Activated CD8-positive, alpha-beta T cell treated with anti-CD3 and anti-CD28 coated beads, Interleukin-2, amount 10 ng/mL, durations not matched to agents 7 days and 5 days (primary cell): ENCODE measurements at regions not wholly inside any gene's neighbourhood (a gene's known extent, or its start where the extent isn't known, plus 50 kb on each side); places are given as distances from the start of the nearest gene placed in this dataset.

ENCODE experiments used
- ATAC-seq: fragments of 150-1000 bp; cut with Tn5 transposase; one replicate; pipeline ENCODE4 v1.10.0; 2021; ENCODE audit warnings: moderate library complexity
- CTCF ChIA-PET: fragments of 350-600 bp; sonication (Branson Sonifier 250); formaldehyde crosslinking; loops from one replicate; lab custom pipeline; 2021; ENCODE audit warnings: antibody characterized with exemption; lab: Charles Lee
- POLR2A ChIA-PET: fragments of 350-600 bp; sonication (Branson Sonifier 250); formaldehyde crosslinking; loops from one replicate; lab custom pipeline; 2021; ENCODE audit warnings: antibody characterized with exemption; lab: Charles Lee
- DNase-seq: peaks from one replicate; pipeline ENCODE4 v3.0.0-alpha.2; 2020
- H3K27ac Mint-ChIP-seq: one replicate; pipeline ENCODE4 v1.8.0; 2021; ENCODE audit warnings: mild to moderate bottlenecking, mixed read lengths
- H3K27me3 Mint-ChIP-seq: one replicate; pipeline ENCODE4 v1.8.0; 2021; ENCODE audit warnings: low read depth, mixed read lengths
- H3K36me3 Mint-ChIP-seq: one replicate; pipeline ENCODE4 v1.8.0; 2021; ENCODE audit warnings: low read depth, mixed read lengths
- H3K4me1 Mint-ChIP-seq: one replicate; pipeline ENCODE4 v1.8.0; 2021; ENCODE audit warnings: low read depth, mixed read lengths
- H3K4me3 Mint-ChIP-seq: one replicate; pipeline ENCODE4 v1.8.0; 2021; ENCODE audit warnings: mild to moderate bottlenecking, mixed read lengths
- H3K9me3 Mint-ChIP-seq: one replicate; pipeline ENCODE4 v1.8.0; 2022; ENCODE audit warnings: mixed read lengths; ENCODE audit not compliant: insufficient read depth

- POLR2A ChIA-PET: no interaction called here
- Mint-ChIP-seq H3K9me3 (no peaks in the 10 kb centered on the region), H3K4me3 (no peak overlapping the region), H3K36me3 (no peaks in the 10 kb centered on the region), H3K4me1 (no peaks in the 10 kb centered on the region), H3K27me3 (no peaks in the 10 kb centered on the region), H3K27ac (no peak overlapping the region)
- CTCF ChIA-PET: no interaction called here
- DNase-seq (no peak), ATAC-seq (no peak)
These were observed 123.3 kb upstream of the TMEM161B start for GRCh38 chr5:88391991-88392390.

- H3K9me3 Mint-ChIP-seq: no peaks in the 10 kb centered on the region
- no peaks in the 10 kb centered on the region for H3K4me1 Mint-ChIP-seq
- ATAC-seq: no peak
These were observed 122.5 kb upstream of the TMEM161B start for GRCh38 chr5:88391116-88391515.

GRCh38 chr5:88390481-88390880, 121.8 kb upstream of the TMEM161B start:
- Mint-ChIP-seq H3K27me3 (no peaks in the 10 kb centered on the region), H3K27ac (no peak overlapping the region), H3K4me3 (no peak overlapping the region), H3K9me3 (no peaks in the 10 kb centered on the region), H3K36me3 (no peaks in the 10 kb centered on the region), H3K4me1 (no peaks in the 10 kb centered on the region)
- ATAC-seq: no peak
- no peak for DNase-seq
- POLR2A ChIA-PET: no interaction called here
- CTCF ChIA-PET: no interaction called here

More at GRCh38 chr5:88391116-88391515, 122.5 kb upstream of the TMEM161B start:
- ChIA-PET POLR2A (no interaction called here), CTCF (no interaction called here)
- H3K27me3 Mint-ChIP-seq: no peaks in the 10 kb centered on the region
- DNase-seq: no peak
- H3K4me3 Mint-ChIP-seq: no peak overlapping the region
- no peak overlapping the region for H3K27ac Mint-ChIP-seq
- H3K36me3 Mint-ChIP-seq: no peaks in the 10 kb centered on the region

- Mint-ChIP-seq H3K36me3 (no peaks in the 10 kb centered on the region), H3K9me3 (no peaks in the 10 kb centered on the region), H3K4me1 (no peaks in the 10 kb centered on the region), H3K27ac (no peak overlapping the region), H3K27me3 (no peaks in the 10 kb centered on the region), H3K4me3 (no peak overlapping the region)
- POLR2A ChIA-PET: no interaction called here
- CTCF ChIA-PET: no interaction called here
- no peak for ATAC-seq
- DNase-seq: no peak
These were observed 121.4 kb upstream of the TMEM161B start for GRCh38 chr5:88390096-88390441.

GRCh38 chr5:88389338-88390095, 120.9 kb upstream of the TMEM161B start:
- Mint-ChIP-seq H3K4me1 (no peaks in the 10 kb centered on the region), H3K27me3 (no peaks in the 10 kb centered on the region), H3K4me3 (no peak overlapping the region), H3K27ac (no peak overlapping the region), H3K9me3 (no peaks in the 10 kb centered on the region), H3K36me3 (no peaks in the 10 kb centered on the region)
- CTCF ChIA-PET: no interaction called here
- DNase-seq: no peak
- POLR2A ChIA-PET: no interaction called here
- no peak for ATAC-seq

GRCh38 chr5:88388476-88389337, 120.1 kb upstream of the TMEM161B start:
- POLR2A ChIA-PET: no interaction called here

GRCh38 chr5:88384886-88385285, 116.2 kb upstream of the TMEM161B start:
- DNase-seq (no peak), ATAC-seq (no peak)
- no peaks in the 10 kb centered on the region for H3K36me3 Mint-ChIP-seq
- no peak overlapping the region for H3K27ac Mint-ChIP-seq
- ChIA-PET CTCF (no interaction called here), POLR2A (no interaction called here)
- no peaks in the 10 kb centered on the region for H3K27me3 Mint-ChIP-seq
- H3K9me3 Mint-ChIP-seq: no peaks in the 10 kb centered on the region
- no peak overlapping the region for H3K4me3 Mint-ChIP-seq
- H3K4me1 Mint-ChIP-seq: no peaks in the 10 kb centered on the region

More at GRCh38 chr5:88388476-88389337, 120.1 kb upstream of the TMEM161B start:
- no peaks in the 10 kb centered on the region for H3K9me3 Mint-ChIP-seq
- ATAC-seq (no peak), DNase-seq (no peak)
- CTCF ChIA-PET: no interaction called here
- no peak overlapping the region for H3K4me3 Mint-ChIP-seq
- H3K27ac Mint-ChIP-seq: no peak overlapping the region
- H3K27me3 Mint-ChIP-seq: no peaks in the 10 kb centered on the region
- no peaks in the 10 kb centered on the region for H3K4me1 Mint-ChIP-seq
- no peaks in the 10 kb centered on the region for H3K36me3 Mint-ChIP-seq

GRCh38 chr5:88380332-88380731, 111.7 kb upstream of the TMEM161B start:
- DNase-seq: no peak
- ChIA-PET POLR2A (no interaction called here), CTCF (no interaction called here)
- Mint-ChIP-seq H3K27ac (no peak overlapping the region), H3K9me3 (no peaks in the 10 kb centered on the region), H3K27me3 (no peaks in the 10 kb centered on the region), H3K4me3 (no peak overlapping the region), H3K4me1 (no peaks in the 10 kb centered on the region), H3K36me3 (no peaks in the 10 kb centered on the region)
- no peak for ATAC-seq

- no peak overlapping the region for H3K27ac Mint-ChIP-seq
- ATAC-seq: no peak
- CTCF ChIA-PET: no interaction called here
- H3K27me3 Mint-ChIP-seq: no peaks in the 10 kb centered on the region
- H3K4me3 Mint-ChIP-seq: no peak overlapping the region
- H3K36me3 Mint-ChIP-seq: no peaks in the 10 kb centered on the region
- DNase-seq: no peak
- peaks cover 3% of the 10 kb centered on the region for H3K4me1 Mint-ChIP-seq
- H3K9me3 Mint-ChIP-seq: no peaks in the 10 kb centered on the region
- POLR2A ChIA-PET: no interaction called here
These were observed 109.3 kb upstream of the TMEM161B start for GRCh38 chr5:88377705-88378656.

GRCh38 chr5:88377240-88377639, 108.6 kb upstream of the TMEM161B start:
- Mint-ChIP-seq H3K4me3 (no peak overlapping the region), H3K9me3 (no peaks in the 10 kb centered on the region), H3K36me3 (no peaks in the 10 kb centered on the region), H3K4me1 (peaks cover 3% of the 10 kb centered on the region), H3K27me3 (no peaks in the 10 kb centered on the region), H3K27ac (no peak overlapping the region)
- ATAC-seq (no peak), DNase-seq (no peak)
- ChIA-PET POLR2A (no interaction called here), CTCF (no interaction called here)

GRCh38 chr5:88376728-88377127, 108.1 kb upstream of the TMEM161B start:
- Mint-ChIP-seq H3K27me3 (no peaks in the 10 kb centered on the region), H3K27ac (no peak overlapping the region), H3K4me3 (no peak overlapping the region), H3K4me1 (peaks cover 3% of the 10 kb centered on the region), H3K9me3 (no peaks in the 10 kb centered on the region), H3K36me3 (no peaks in the 10 kb centered on the region)
- ChIA-PET CTCF (no interaction called here), POLR2A (no interaction called here)
- ATAC-seq: no peak
- no peak for DNase-seq
